Endodermal cell (in vitro differentiated cells): ENCODE measurements at regions not wholly inside any gene's neighbourhood (a gene's known extent, or its start where the extent isn't known, plus 50 kb on each side); places are given as distances from the start of the nearest gene placed in this dataset.

ENCODE experiments used
- DNase-seq: peaks from one replicate; pipeline ENCODE4 v3.0.0-alpha.2; 2017
- H3K27ac ChIP-seq: 2 replicates; pipeline ENCODE4 v1.5.1; 2013; ENCODE audit warnings: mild to moderate bottlenecking, low read depth, low read length, moderate library complexity
- H3K27me3 ChIP-seq: 2 replicates; pipeline ENCODE4 v1.6.1; 2013; ENCODE audit warnings: mild to moderate bottlenecking, low read length, moderate library complexity; ENCODE audit not compliant: insufficient read depth, control insufficient read depth, poor library complexity, severe bottlenecking
- H3K36me3 ChIP-seq: 2 replicates; pipeline ENCODE4 v1.7.0; 2013; ENCODE audit warnings: mild to moderate bottlenecking, low read length, moderate library complexity; ENCODE audit not compliant: control insufficient read depth, insufficient read depth
- H3K4me1 ChIP-seq: one replicate; pipeline ENCODE4 v1.7.0; 2013; ENCODE audit warnings: low read length; ENCODE audit not compliant: control insufficient read depth, insufficient read depth
- H3K4me3 ChIP-seq: 2 replicates; pipeline ENCODE4 v1.5.1; 2013; ENCODE audit warnings: mild to moderate bottlenecking, low read length, moderate library complexity
- H3K9ac ChIP-seq: 2 replicates; pipeline ENCODE4 v1.6.1; 2013; ENCODE audit warnings: mild to moderate bottlenecking, low read length, moderate library complexity; ENCODE audit not compliant: poor library complexity, severe bottlenecking; ENCODE audit errors: extremely low read depth
- H3K9me3 ChIP-seq: 2 replicates; pipeline ENCODE4 v1.6.1; 2013; ENCODE audit warnings: mild to moderate bottlenecking, low read length, moderate library complexity; ENCODE audit not compliant: control insufficient read depth
- H3K27ac Mint-ChIP-seq: 2 replicates; pipeline ENCODE4 v1.8.0; 2020; ENCODE audit warnings: mixed read lengths
- H3K27me3 Mint-ChIP-seq: 2 replicates; pipeline ENCODE4 v1.8.0; 2021; ENCODE audit warnings: mild to moderate bottlenecking, mixed read lengths; ENCODE audit not compliant: insufficient read depth
- H3K36me3 Mint-ChIP-seq: 2 replicates; pipeline ENCODE4 v1.8.0; 2020; ENCODE audit warnings: low read depth, mixed read lengths
- H3K4me1 Mint-ChIP-seq: 2 replicates; pipeline ENCODE4 v1.8.0; 2020; ENCODE audit warnings: mixed read lengths
- H3K4me3 Mint-ChIP-seq: 2 replicates; pipeline ENCODE4 v1.8.0; 2020; ENCODE audit warnings: mild to moderate bottlenecking, moderate library complexity, mixed read lengths
- H3K9me3 Mint-ChIP-seq: 2 replicates; pipeline ENCODE4 v1.8.0; 2020; ENCODE audit warnings: mild to moderate bottlenecking, mixed read lengths
- WGBS, 2 experiments: methylation state at CpG; one replicate each; pipeline versions ENCODE4 v1.1.5 to v1.1.7; 2013; ENCODE audit warnings: missing lambda C conversion rate in 2 of 2, mixed read lengths in 1 of 2; ENCODE audit not compliant: insufficient coverage in 1 of 2, insufficient read length in 1 of 2; 5-methylcytosine and 5-hydroxymethylcytosine counted together
- TF ChIP-seq, protein P1 (sequence below): fragments of 200-600 bp; sonication (generic); conservative IDR thresholded peaks from 2 replicates; pipeline ENCODE4 v1.5.0; 2021; ENCODE audit warnings: antibody characterized with exemption, mild to moderate bottlenecking

DNA sequence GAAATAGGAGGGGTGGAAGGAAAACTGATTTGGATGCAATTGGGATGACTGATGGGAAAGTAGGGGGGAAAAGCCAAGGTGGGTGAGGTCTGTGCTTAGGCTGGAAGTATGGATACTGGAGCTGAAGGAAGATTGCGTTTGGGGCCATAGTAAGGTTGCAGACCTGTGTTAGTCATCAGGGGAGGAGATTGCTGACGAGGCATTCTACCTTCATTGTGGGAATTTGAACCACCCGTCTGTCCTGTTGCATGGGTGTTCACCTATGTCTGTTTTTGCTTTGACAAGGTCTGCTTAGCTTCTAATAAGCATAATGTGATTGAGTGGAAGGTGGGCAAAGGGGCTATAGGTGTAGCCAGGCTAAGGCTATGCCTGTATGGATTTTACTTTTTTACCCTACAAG, 323.8 kb downstream of the BLID start:
- H3K4me1 ChIP-seq: no peaks in the 10 kb centered on the region
- 86 to 100% methylated on average over 1 to 3 of the region's 3 CpGs for WGBS, 2 experiments
- no peaks in the 10 kb centered on the region for H3K4me1 Mint-ChIP-seq

DNA sequence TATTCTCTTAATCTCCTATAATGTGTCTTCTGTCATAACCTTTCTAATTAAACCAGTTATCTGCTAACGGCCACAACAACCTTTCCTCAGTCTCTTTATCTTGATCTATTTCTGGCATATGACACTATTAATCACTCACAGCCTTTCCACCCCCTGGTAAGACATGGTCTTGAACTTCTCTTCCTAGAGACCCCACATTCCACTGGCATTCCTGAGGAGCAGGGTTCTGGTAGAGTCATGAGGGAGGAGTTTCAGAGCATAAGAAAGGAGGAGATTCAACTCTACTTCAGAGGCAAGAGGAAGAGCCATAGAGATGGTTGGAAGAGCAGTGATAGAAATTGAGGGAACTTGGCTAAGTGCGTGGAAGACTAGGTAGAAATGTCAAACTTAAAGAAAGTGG, 325.6 kb downstream of the BLID start:
- H3K27ac ChIP-seq: no peak overlapping the region
- no peak overlapping the region for H3K27ac Mint-ChIP-seq
- TF ChIP-seq, protein P1, sequence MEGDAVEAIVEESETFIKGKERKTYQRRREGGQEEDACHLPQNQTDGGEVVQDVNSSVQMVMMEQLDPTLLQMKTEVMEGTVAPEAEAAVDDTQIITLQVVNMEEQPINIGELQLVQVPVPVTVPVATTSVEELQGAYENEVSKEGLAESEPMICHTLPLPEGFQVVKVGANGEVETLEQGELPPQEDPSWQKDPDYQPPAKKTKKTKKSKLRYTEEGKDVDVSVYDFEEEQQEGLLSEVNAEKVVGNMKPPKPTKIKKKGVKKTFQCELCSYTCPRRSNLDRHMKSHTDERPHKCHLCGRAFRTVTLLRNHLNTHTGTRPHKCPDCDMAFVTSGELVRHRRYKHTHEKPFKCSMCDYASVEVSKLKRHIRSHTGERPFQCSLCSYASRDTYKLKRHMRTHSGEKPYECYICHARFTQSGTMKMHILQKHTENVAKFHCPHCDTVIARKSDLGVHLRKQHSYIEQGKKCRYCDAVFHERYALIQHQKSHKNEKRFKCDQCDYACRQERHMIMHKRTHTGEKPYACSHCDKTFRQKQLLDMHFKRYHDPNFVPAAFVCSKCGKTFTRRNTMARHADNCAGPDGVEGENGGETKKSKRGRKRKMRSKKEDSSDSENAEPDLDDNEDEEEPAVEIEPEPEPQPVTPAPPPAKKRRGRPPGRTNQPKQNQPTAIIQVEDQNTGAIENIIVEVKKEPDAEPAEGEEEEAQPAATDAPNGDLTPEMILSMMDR: no peak
- no peaks in the 10 kb centered on the region for H3K27me3 ChIP-seq
- no peaks in the 10 kb centered on the region for H3K36me3 ChIP-seq
- H3K36me3 Mint-ChIP-seq: no peaks in the 10 kb centered on the region
- no peaks in the 10 kb centered on the region for H3K4me1 ChIP-seq
- DNase-seq: no peak
- H3K27me3 Mint-ChIP-seq: peaks cover 3% of the 10 kb centered on the region
- no peaks in the 10 kb centered on the region for H3K4me1 Mint-ChIP-seq
- no peaks in the 10 kb centered on the region for H3K9me3 ChIP-seq
- H3K4me3 Mint-ChIP-seq: no peak overlapping the region
- H3K9me3 Mint-ChIP-seq: peaks cover 11% of the 10 kb centered on the region
- 95 to 100% methylated on average over 2 of the region's 2 CpGs for WGBS, 2 experiments
- H3K4me3 ChIP-seq: no peak overlapping the region
- no peak overlapping the region for H3K9ac ChIP-seq

More for the DNA sequence above, 323.8 kb downstream of the BLID start:
- Mint-ChIP-seq H3K9me3 (no peaks in the 10 kb centered on the region), H3K27ac (no peak overlapping the region), H3K27me3 (peaks cover 3% of the 10 kb centered on the region), H3K36me3 (no peaks in the 10 kb centered on the region), H3K4me3 (no peak overlapping the region)
- Histone ChIP-seq H3K9ac (no peak overlapping the region), H3K4me3 (no peak overlapping the region), H3K27ac (no peak overlapping the region), H3K9me3 (no peaks in the 10 kb centered on the region), H3K36me3 (no peaks in the 10 kb centered on the region), H3K27me3 (no peaks in the 10 kb centered on the region)
- TF ChIP-seq, protein P1: no peak
- DNase-seq: no peak

DNA sequence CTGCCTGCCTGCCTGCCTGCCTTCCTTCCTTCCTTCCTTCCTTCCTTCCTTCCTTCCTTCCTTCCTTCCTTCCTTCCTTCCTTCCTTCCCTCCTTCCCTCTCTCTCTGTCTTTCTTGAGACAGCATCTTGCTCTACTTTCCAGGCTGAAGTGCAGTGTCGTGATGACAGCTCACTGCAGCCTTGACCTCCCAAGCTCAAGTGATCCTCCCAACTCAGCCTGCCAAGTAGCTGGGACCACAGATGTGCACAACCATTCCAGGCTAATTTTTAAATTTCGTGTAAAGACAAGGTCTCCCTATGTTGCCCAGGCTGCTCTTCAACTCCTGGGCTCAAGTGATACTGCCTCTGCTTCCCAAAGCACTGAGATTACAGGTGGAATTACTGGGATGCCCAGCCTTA, 328.2 kb upstream of the SORL1-AS1 start:
- no peak for DNase-seq
- Histone ChIP-seq H3K36me3 (no peaks in the 10 kb centered on the region), H3K27me3 (no peaks in the 10 kb centered on the region), H3K4me3 (no peak overlapping the region), H3K9me3 (no peaks in the 10 kb centered on the region), H3K4me1 (no peaks in the 10 kb centered on the region), H3K27ac (no peak overlapping the region), H3K9ac (no peak overlapping the region)
- no peak overlapping the region for H3K27ac Mint-ChIP-seq
- H3K4me3 Mint-ChIP-seq: no peak overlapping the region
- TF ChIP-seq, protein P1: no peak
- no peaks in the 10 kb centered on the region for H3K4me1 Mint-ChIP-seq
- H3K9me3 Mint-ChIP-seq: peaks cover 10% of the 10 kb centered on the region
- H3K27me3 Mint-ChIP-seq: no peaks in the 10 kb centered on the region
- WGBS, 2 experiments: 93 to 100% methylated on average over 1 to 2 of the region's 2 CpGs
- H3K36me3 Mint-ChIP-seq: peaks cover 3% of the 10 kb centered on the region
